Activated CD8-positive, alpha-beta memory T cell treated with anti-CD3 and anti-CD28 coated beads, Interleukin-2, amount 50 U/mL, for 4 hours (primary cell): ENCODE measurements at regions not wholly inside any gene's neighbourhood (a gene's known extent, or its start where the extent isn't known, plus 50 kb on each side); places are given as distances from the start of the nearest gene placed in this dataset.

Experiments
- DNase-seq: peaks from one replicate; pipeline ENCODE4 v3.0.0-alpha.2; 2020

- DNase-seq: no peak
These were observed 468.4 kb downstream of the ZSWIM6 start for GRCh38 chr5:61800450-61800849.

DNA sequence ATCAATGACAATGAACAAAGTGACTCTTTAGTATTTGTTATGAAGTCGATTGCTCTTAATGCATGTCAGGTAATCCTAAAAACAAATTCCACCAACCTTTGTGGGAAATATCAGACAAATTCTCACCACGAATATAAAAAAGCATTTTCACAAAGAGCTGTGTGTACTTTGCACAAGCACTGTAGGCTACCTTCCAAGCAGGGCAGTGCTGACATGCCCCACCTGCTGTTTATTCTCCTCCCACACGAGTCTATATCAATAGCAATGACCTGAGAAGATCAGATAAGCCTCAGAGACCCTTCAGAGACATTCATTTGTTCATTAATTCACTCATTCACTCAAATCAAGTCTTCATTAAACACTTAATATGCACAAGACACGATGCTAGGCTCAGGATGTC is 469.1 kb downstream of the ZSWIM6 start:
- no peak for DNase-seq

DNA sequence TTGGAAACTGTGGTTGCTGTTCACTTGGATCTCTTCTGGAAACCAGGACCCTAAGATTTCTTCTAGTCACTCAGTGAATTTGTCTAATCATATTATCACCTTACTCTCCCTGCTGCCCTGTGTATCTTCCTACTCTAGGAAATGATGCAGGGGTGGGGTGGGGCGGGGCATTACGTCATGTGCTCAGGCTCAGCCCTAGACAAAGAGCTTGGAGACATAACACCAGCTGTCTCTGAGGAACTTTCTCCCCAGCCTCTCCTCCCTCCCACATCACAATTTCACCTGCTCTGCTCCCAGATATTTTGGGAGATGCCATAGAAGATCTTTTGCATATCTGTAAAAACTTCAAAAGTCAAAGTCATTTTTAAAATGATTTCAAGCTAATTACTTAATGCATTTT is 470.4 kb downstream of the ZSWIM6 start:
- DNase-seq: no peak

DNA sequence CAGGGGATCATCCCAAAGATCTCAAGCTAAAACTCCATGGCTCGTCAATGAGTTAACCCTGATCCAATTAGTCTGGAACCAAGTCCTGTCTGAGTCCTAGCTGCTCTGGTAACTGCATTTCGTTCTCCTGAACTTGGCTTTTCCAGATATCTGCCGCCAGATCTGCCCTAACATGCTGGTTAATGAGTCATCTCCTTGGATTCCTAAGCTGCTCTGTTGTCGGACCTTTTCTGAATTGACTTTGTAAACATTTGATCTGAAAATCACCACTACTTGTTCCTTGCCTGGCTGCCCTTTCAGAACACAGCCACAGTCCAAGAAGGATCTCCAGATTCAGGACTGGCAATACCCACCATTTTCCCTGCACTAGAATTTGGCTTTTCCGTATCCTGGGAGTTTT is 473.0 kb downstream of the ZSWIM6 start:
- DNase-seq: no peak

GRCh38 chr5:61806491-61807020 is 474.5 kb downstream of the ZSWIM6 start:
- DNase-seq: no peak

GRCh38 chr5:61808091-61808490 is 476.0 kb downstream of the ZSWIM6 start:
- DNase-seq: no peak

GRCh38 chr5:61808909-61809308 is 476.9 kb downstream of the ZSWIM6 start:
- DNase-seq: no peak

GRCh38 chr5:61809651-61810050 is 477.6 kb downstream of the ZSWIM6 start:
- no peak for DNase-seq

DNA sequence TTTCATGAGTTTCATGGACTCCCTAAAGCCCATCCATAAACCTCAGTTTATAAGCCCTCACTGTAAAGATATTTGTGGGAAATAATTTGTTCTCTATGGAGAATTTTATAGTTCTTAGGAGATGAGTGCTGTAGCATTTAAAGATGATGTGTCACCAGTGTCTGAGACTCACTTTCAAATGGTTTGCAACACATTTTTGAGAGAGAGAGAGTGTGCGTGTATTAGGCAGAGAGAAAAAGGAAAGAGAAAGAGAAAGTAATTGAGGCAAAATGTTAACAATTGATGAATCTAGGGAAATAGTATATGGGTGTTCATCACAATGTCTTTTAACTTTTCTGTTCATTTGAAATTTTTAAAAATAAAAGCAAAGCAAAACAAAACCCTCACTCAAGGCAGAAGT is 479.0 kb downstream of the ZSWIM6 start:
- no peak for DNase-seq

GRCh38 chr5:61813361-61813760 is 481.3 kb downstream of the ZSWIM6 start:
- DNase-seq: no peak

DNA sequence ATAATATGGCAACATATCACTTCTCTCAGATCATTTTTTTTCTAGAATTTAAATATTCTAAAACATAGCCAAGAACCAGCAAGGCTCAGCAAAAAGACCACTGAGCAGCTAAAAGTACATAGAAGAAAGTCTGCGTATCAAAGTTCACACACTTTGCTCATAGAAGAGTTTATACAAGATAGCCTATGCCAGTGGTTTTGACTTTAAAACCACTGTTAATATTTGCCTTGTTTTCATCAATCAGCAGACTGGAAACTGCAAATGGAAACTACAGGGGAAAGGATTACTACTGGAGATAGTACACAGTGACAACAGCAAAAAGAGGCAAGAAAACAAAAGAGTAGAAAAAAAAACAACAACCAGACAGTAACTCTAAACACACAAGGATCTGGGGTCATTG is 483.3 kb downstream of the ZSWIM6 start:
- no peak for DNase-seq

DNA sequence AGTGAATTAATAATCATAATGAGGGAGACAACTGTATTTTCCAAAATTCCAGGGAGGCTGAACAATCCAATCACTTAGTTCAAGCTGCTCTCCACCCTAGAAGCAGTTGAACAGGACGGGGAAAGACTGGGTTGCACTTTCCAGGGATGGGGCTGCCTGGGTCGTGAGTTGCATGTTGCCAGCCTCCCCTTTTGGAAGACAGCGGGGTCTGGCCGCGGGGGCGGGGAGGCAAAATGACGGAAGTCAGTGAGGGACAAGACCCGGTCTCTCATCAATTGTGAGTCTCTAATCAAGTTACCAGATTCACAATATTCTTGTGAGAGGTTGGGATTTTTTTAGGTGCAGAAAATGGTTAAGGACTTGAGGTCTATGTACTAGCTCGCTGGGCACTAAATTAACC is 484.1 kb downstream of the ZSWIM6 start:
- DNase-seq: no peak

- DNase-seq: no peak
These were observed 484.8 kb downstream of the ZSWIM6 start for GRCh38 chr5:61816585-61817450.

DNA sequence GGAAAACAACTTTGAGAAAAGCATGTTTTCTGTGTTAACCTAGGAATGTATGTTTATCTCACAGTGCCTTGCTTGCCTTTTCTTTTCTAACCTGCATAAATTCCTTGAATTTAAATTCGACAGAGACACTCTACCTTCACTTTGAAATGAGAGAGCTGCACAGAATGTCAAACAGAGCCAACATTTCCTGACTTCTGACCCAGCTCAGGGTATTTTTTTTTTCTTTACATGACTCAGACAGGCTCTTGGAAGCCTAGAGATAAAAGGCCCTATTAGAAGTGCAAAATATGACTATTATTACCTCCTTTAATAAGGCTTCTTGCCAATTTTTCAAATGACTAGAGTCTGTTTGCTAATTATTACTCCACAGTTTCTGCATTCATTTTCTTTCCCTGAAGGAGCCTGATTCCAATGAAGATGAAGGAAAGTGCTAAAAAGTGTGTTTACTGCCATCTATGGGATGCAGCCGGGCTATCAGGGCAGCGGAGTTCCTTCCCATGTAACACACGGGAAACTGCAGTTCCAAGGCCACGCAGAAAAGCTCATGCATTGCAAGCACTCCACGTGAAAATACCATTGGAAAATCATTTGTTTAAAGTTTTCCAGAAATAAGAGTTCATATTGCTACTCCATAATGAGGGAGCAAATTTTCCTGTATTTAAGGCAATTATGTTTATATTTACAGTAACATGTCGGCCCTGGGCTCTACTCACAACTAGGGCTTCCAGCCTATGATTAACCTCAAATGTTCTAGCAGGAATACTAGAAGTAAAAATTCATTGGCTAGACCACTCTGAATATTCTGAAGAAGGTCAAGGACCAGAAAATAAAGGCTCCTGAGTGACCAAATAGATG is 485.6 kb downstream of the ZSWIM6 start:
- DNase-seq: no peak

DNA sequence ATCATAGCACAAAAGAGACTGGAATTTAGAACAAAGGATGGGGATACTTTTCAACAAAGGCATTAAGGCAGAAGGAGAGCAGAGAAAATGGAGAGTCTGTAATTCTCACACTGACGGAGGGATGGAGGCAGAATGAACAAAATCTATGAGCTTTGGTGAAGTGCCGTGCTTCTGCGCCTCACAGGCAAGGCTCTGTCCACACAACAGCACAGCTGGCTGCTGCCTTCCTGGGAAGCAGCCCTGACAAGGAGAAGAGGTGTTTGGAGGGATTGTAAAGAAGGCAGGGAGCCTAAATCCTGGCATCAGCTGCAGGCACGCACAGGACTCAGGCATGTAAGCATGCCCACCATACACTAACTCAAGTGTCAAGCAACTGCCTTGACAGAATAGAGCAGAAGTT is 485.2 kb upstream of the KIF2A start:
- no peak for DNase-seq

- no peak for DNase-seq
These were observed 484.4 kb upstream of the KIF2A start for GRCh38 chr5:61821561-61821960.

DNA sequence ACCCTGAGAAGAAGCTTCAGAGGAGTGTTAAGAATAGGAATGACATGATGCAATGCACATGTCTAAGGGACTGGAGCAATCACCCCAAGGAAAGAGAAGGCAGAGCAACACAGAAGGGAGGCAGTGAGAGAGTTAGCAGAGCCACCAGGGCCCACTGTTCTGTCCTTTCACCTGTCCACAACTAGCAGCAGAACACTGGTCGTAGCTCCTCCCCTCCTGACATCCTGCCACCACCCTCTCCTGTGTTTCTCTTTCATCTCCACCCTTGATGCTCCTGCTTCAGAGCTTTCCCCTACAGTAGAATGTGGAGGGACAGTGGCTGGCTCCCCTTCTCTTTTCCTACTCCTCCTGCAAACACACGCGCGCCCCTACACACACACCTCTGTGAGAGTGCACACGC is 483.4 kb upstream of the KIF2A start:
- no peak for DNase-seq

- DNase-seq: no peak
These were observed 482.9 kb upstream of the KIF2A start for GRCh38 chr5:61823065-61823464.

DNA sequence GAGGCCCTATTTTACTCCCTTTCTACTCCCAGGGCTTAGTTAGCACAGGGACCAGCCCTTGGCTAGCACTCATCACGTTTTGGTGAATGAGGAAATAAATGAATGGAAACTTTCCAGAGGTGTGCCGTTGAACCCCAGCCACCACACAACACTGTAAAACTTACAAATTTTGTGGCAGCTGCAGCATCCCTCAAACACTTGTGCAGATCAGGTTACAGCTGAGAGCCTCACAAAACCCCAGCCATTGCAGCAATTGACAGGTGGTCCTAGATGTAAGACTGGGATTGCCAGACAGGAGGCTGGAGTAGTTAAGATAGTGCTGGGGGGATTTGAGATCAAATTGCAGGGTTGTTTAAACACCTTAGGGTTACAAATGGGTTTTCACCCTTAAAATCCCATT is 482.2 kb upstream of the KIF2A start:
- no peak for DNase-seq

GRCh38 chr5:61824396-61824795 is 481.6 kb upstream of the KIF2A start:
- DNase-seq: no peak

DNA sequence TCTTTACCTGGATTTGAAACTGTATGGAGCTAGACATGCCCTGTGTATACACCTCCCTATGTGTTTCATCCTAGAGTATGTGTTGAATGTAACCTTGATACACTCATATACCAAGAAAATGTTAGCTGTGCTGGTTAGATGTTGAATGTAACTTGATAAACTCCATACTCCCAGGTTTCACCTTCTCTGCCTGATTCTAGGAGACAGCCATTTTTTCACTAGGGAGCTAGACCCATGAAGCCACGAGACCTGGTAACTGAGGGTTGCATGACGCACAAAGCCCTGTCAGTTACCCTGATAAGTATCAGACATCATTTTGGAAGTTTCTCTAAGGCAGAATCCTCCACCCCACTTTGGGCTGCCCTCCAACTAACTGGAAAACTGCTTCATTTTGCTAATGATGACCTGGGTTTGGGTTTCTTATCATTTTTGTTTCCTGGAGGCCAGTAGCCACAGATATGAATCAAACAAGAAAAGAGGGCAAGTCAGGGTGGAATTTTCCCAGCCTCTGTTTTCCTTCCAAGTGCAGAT is 478.5 kb upstream of the KIF2A start:
- DNase-seq: no peak

DNA sequence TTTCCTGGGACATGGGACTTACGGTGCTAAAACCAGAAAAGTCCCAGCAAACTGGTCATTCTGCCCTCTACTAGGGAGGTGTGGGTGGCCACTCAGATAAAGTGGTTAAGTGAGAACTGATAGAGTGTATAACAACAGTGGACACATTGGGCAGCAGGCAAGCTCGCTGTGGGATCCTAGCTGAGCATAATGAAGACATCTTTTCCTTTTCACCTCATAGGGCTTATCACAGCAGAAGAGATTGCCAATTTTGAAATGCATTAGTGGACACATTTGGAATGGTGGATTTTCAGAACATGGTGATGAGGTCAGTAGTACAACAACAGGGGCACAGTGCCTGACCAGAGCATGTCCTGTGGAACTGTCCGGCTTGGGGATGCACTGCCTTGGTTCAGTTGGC is 477.1 kb upstream of the KIF2A start:
- no peak for DNase-seq

GRCh38 chr5:61831736-61832135 is 474.3 kb upstream of the KIF2A start:
- no peak for DNase-seq

GRCh38 chr5:61837788-61838187 is 468.2 kb upstream of the KIF2A start:
- no peak for DNase-seq
